Ovary (tissue), 7 donors: ENCODE measurements at regions not wholly inside any gene's neighbourhood (a gene's known extent, or its start where the extent isn't known, plus 50 kb on each side); places are given as distances from the start of the nearest gene placed in this dataset.

Experiments used
- DNase-seq, 5 donors: peaks; one replicate each; pipeline ENCODE4 v3.0.0-alpha.2; 2019 to 2020
- H3K27ac ChIP-seq, 2 donors: fragments of 200-600 bp; one replicate each; pipeline versions ENCODE4 v1.5.1 to v1.8.0; 2019 to 2022
- H3K27me3 ChIP-seq: fragments of 200-600 bp; one replicate; pipeline ENCODE4 v1.8.0; 2022
- H3K36me3 ChIP-seq: fragments of 200-600 bp; sonication (generic); one replicate; pipeline ENCODE4 v1.5.1; 2019
- H3K4me1 ChIP-seq: one replicate; pipeline ENCODE4 v1.8.1; 2013; ENCODE audit warnings: mild to moderate bottlenecking, moderate library complexity; ENCODE audit not compliant: insufficient read depth
- H3K4me3 ChIP-seq: fragments of 200-600 bp; sonication (generic); one replicate; pipeline ENCODE4 v1.5.1; 2017
- H3K9me3 ChIP-seq, 2 donors: fragments of 200-600 bp in 1 of 2; sonication (generic) in 1 of 2; one replicate each; pipeline versions ENCODE4 v1.5.1 to v1.8.1; 2013 to 2019; ENCODE audit warnings: mild to moderate bottlenecking in 1 of 2, moderate library complexity in 1 of 2
- CTCF ChIP-seq, 3 donors: fragments of 450-650 bp in 2 of 3; fragments of 200-600 bp in 1 of 3; IDR thresholded peaks; one replicate each; pipeline versions ENCODE4 v1.5.1 to v1.8.0; 2016 to 2022; ENCODE audit warnings: antibody characterized with exemption in 3 of 3, mild to moderate bottlenecking in 1 of 3
- EP300 ChIP-seq: sonication (generic); formaldehyde crosslinking; IDR thresholded peaks from one replicate; pipeline ENCODE4 v1.6.1; 2017; ENCODE audit warnings: antibody characterized with exemption
- POLR2A ChIP-seq: fragments of 450-650 bp; IDR thresholded peaks from one replicate; pipeline ENCODE4 v1.6.1; 2017; ENCODE audit warnings: antibody characterized with exemption, mild to moderate bottlenecking, moderate library complexity
- WGBS, 3 donors: extraction: QIAGEN DNeasy Blood & Tissue Kit in 1 of 3; methylation state at CpG; one replicate each; pipeline versions ENCODE4 v1.1.5 to v1.1.7; 2013 to 2017; 5-methylcytosine and 5-hydroxymethylcytosine counted together
- intact Hi-C, 4 donors: fragments of 100-400 bp; cut with DNase I; formaldehyde crosslinking; loops; one replicate each; pipeline versions ENCODE4 v1.11.0 to v1.15.1; 2022 to 2023
- donor health status: DM: no; HTN: no; CAD: no; lungs with moderate emphysema.
- donor health status: DM: no; HTN: no; CAD: no.
- donor health status: Bipolar disorder and iron deficiency.
- donor health status: DM: no; HTN: no; CAD: no.
- donor health status: DM: yes; HTN: yes; CAD: no.

DNA sequence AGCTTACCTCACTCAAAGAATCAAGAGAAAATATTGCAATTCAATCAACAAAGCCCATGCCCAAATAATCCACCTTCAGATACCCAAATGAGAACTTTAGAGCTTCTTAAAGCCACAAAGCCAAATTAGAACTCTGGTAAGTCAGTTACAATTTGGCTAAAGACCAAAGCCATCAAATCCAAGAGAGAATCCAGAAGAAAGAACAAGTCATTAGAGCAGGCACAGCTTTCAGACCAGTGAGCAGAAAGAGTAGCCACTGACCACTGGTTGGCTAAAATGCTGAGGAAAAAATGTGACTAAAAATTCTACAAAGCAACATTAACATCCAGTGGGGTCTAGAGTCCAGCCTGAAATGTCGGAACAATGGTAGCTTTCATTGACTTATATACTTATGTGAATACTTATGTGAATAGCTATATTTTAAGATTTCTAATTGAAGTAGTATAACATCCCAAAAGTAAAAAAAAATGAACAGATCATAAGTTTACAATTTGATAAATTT, 735.2 kb upstream of the TBX3 start:
- Histone ChIP-seq H3K9me3 (no peaks in the 10 kb centered on the region), H3K4me1 (no peaks in the 10 kb centered on the region), H3K36me3 (no peaks in the 10 kb centered on the region), H3K27me3 (no peaks in the 10 kb centered on the region), H3K27ac (no peak overlapping the region), H3K4me3 (no peak overlapping the region)
- no peak for TF ChIP-seq CTCF (IDR thresholded peaks at IDR 0.05)
- TF ChIP-seq POLR2A, result no peak
- no peak for TF ChIP-seq EP300
- DNase-seq, result no peak
- intact Hi-C loops, result no loop called here
- 90 to 96% (median 93%) methylated on average over 1 of the region's 1 CpG for WGBS, 3 donors

DNA sequence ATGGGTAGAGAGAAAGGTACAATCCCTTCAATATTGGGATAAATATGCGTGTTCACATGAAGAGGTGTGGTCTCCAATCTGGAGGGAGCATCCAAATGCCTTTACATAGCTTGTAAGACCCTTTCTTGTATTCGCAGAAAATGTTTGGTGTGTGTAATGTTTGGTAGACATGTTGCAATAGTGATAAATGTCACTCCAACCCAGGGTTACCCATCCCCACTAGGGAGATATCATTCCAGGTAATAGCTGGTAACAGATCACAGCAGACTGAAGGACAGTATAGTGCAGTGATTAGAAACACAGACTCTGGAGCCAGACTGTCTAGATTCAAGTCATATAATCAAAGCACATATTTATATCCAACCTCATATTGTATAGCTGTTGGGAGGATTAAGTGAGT, 733.6 kb upstream of the TBX3 start:
- DNase-seq, result no peak
- 82 to 89% (median 87%) methylated on average over 2 of the region's 2 CpGs for WGBS, 3 donors
- H3K4me1 ChIP-seq, result no peaks in the 10 kb centered on the region
- TF ChIP-seq EP300, result no peak
- TF ChIP-seq POLR2A, result no peak
- no peak for TF ChIP-seq CTCF (IDR thresholded peaks at IDR 0.05)
- no peak overlapping the region for H3K27ac ChIP-seq
- H3K27me3 ChIP-seq, result no peaks in the 10 kb centered on the region
- no peaks in the 10 kb centered on the region for H3K9me3 ChIP-seq
- H3K4me3 ChIP-seq, result no peak overlapping the region
- no peaks in the 10 kb centered on the region for H3K36me3 ChIP-seq
- intact Hi-C loops, result no loop called here

GRCh38 chr12:115416869-115417268, 732.9 kb upstream of the TBX3 start:
- Histone ChIP-seq H3K4me3 (no peak overlapping the region), H3K9me3 (no peaks in the 10 kb centered on the region), H3K4me1 (no peaks in the 10 kb centered on the region), H3K27me3 (no peaks in the 10 kb centered on the region), H3K36me3 (no peaks in the 10 kb centered on the region), H3K27ac (no peak overlapping the region)
- no peak for TF ChIP-seq POLR2A
- TF ChIP-seq EP300, result no peak
- TF ChIP-seq CTCF (IDR thresholded peaks at IDR 0.05), result no peak
- DNase-seq, result no peak
- intact Hi-C loops, result no loop called here

- Histone ChIP-seq H3K27ac (no peak overlapping the region), H3K4me1 (no peaks in the 10 kb centered on the region), H3K9me3 (no peaks in the 10 kb centered on the region), H3K4me3 (no peak overlapping the region), H3K27me3 (no peaks in the 10 kb centered on the region), H3K36me3 (no peaks in the 10 kb centered on the region)
- TF ChIP-seq EP300 (no peak), POLR2A (no peak), CTCF (IDR thresholded peaks at IDR 0.05) (no peak)
- intact Hi-C loops, result no loop called here
- WGBS, 3 donors, result 75 to 87% (median 79%) methylated on average over 3 of the region's 3 CpGs
- no peak for DNase-seq
These were observed 729.7 kb upstream of the TBX3 start for GRCh38 chr12:115413626-115414025.

DNA sequence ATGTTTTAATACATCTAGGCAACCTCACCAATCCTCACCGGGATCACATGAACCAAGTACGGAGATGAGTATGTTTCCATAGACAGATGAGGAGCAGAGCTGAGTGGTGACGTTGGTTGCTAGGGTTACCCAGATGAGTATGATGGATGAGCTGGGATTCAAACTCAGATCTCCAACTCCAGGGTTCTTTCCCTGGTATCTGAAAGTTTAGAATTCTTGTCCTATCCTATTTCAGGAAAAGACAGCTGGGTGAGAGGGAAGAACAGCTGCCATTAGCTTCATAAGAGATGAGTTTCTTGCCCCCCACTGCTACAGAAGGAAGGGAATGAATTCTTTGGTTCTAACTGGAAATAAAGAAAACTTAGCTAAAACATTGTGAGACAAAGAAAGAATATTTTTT, 728.9 kb upstream of the TBX3 start:
- DNase-seq, result no peak
- no peak overlapping the region for H3K4me3 ChIP-seq
- H3K9me3 ChIP-seq, result no peaks in the 10 kb centered on the region
- no peaks in the 10 kb centered on the region for H3K36me3 ChIP-seq
- TF ChIP-seq POLR2A (no peak), CTCF (IDR thresholded peaks at IDR 0.05) (no peak)
- WGBS, 3 donors, result 77 to 87% (median 83%) methylated on average over 3 of the region's 3 CpGs
- intact Hi-C loops, result no loop called here
- H3K4me1 ChIP-seq, result no peaks in the 10 kb centered on the region
- H3K27me3 ChIP-seq, result no peaks in the 10 kb centered on the region
- H3K27ac ChIP-seq, result no peak overlapping the region
